A549 (cell line): ENCODE measurements at regions not wholly inside any gene's neighbourhood (a gene's known extent, or its start where the extent isn't known, plus 50 kb on each side); places are given as distances from the start of the nearest gene placed in this dataset.

ENCODE experiments used
- ATAC-seq, 2 experiments: fragments of 200-7000 bp in 1 of 2; fragments of >200 bp in 1 of 2; cut with Nextera tagmentation in 1 of 2; cut with Tn5 transposase in 1 of 2; 3 replicates each; pipeline versions ENCODE4 v1.8.0 to v1.9.1; 2018 to 2020; ENCODE audit warnings: mild to moderate bottlenecking in 1 of 2, moderate library complexity in 1 of 2
- CTCF ChIA-PET: fragments of 300-600 bp; sonication (Branson Sonifier 250); formaldehyde crosslinking; extraction: SDS; loops from one replicate; lab custom pipeline; 2021; ENCODE audit warnings: antibody characterized with exemption, inconsistent platforms; lab: Yijun Ruan, JAX
- POLR2A ChIA-PET: fragments of 350-600 bp; formaldehyde crosslinking; extraction: SDS; loops from one replicate; lab custom pipeline; 2021; ENCODE audit warnings: antibody characterized with exemption, inconsistent platforms; lab: Yijun Ruan, JAX
- DNase-seq, 2 experiments: peaks; one replicate each; pipeline versions ENCODE4 v3.0.0 to v3.0.0-alpha.2; 2011 to 2016; ENCODE audit warnings: low read depth in 1 of 2, low spot score in 1 of 2
- FAIRE-seq: peaks from 2 replicates; lab custom pipeline; 2011; peaks lifted over from hg19 to GRCh38; lab: Jason Lieb, UNC
- H3K27ac ChIP-seq, 2 experiments: fragments of >200 bp; sonication (Bioruptor Twin); formaldehyde crosslinking; 3 replicates each; pipeline ENCODE4 v1.5.1; 2016 to 2017
- H3K4me1 ChIP-seq: fragments of >200 bp; sonication (Bioruptor Twin); formaldehyde crosslinking; 3 replicates; pipeline ENCODE4 v1.6.1; 2016
- H3K4me2 ChIP-seq: fragments of >200 bp; sonication (Bioruptor Twin); formaldehyde crosslinking; 3 replicates; pipeline ENCODE4 v1.6.1; 2016
- H3K4me3 ChIP-seq: fragments of >200 bp; sonication (Bioruptor Twin); formaldehyde crosslinking; 3 replicates; pipeline ENCODE4 v1.5.1; 2016
- H3K9me3 ChIP-seq: fragments of >200 bp; sonication (Bioruptor Twin); formaldehyde crosslinking; 3 replicates; pipeline ENCODE4 v1.6.1; 2016
- CBX8 ChIP-seq: fragments of 200-600 bp; sonication (generic); IDR thresholded peaks from 2 replicates; pipeline ENCODE4 v1.6.1; 2016
- CEBPB ChIP-seq, 2 experiments: fragments of >200 bp in 1 of 2; sonication (Bioruptor Twin) in 1 of 2; formaldehyde crosslinking in 1 of 2; IDR thresholded peaks; 2 replicates each; pipeline ENCODE4 v1.6.1; 2012 to 2016
- CHD4 ChIP-seq: fragments of 200-600 bp; sonication (generic); IDR thresholded peaks from 2 replicates; pipeline ENCODE4 v1.6.1; 2016; ENCODE audit warnings: antibody characterized with exemption, mild to moderate bottlenecking, borderline replicate concordance
- EHF ChIP-seq: fragments of 250-450 bp; sonication (Bioruptor Pico); IDR thresholded peaks from 2 replicates; pipeline ENCODE4 v1.5.0; 2020; ENCODE audit warnings: mild to moderate bottlenecking
- EHMT2 ChIP-seq: fragments of 200-600 bp; sonication (generic); IDR thresholded peaks from 2 replicates; pipeline ENCODE4 v1.6.1; 2016; ENCODE audit warnings: antibody characterized with exemption, low read depth, mild to moderate bottlenecking, moderate library complexity
- GATA3 ChIP-seq: IDR thresholded peaks from 2 replicates; pipeline ENCODE4 v1.6.1; 2012; ENCODE audit warnings: borderline replicate concordance
- HEYL ChIP-seq: fragments of 250-450 bp; sonication (Bioruptor Pico); IDR thresholded peaks from 2 replicates; pipeline ENCODE4 v1.8.0; 2021; ENCODE audit warnings: mild to moderate bottlenecking, moderate library complexity
- HOXA7 ChIP-seq: fragments of 250-450 bp; sonication (Bioruptor Pico); IDR thresholded peaks from 2 replicates; pipeline ENCODE4 v1.5.0; 2020; ENCODE audit warnings: mild to moderate bottlenecking, moderate library complexity
- JUN ChIP-seq, 2 experiments: fragments of >200 bp; sonication (Bioruptor Twin); formaldehyde crosslinking; IDR thresholded peaks; 2 replicates in 1 of 2; 3 replicates in 1 of 2; pipeline ENCODE4 v1.6.1; 2016 to 2017
- JUNB ChIP-seq: fragments of >200 bp; sonication (Bioruptor Twin); formaldehyde crosslinking; IDR thresholded peaks from 2 replicates; pipeline ENCODE4 v1.6.1; 2016
- KDM1A ChIP-seq: fragments of 200-600 bp; sonication (generic); IDR thresholded peaks from 2 replicates; pipeline ENCODE4 v1.6.1; 2016; ENCODE audit warnings: low read depth, mild to moderate bottlenecking
- MAFK ChIP-seq: fragments of 450-650 bp; IDR thresholded peaks from 2 replicates; pipeline ENCODE4 v1.6.1; 2014; ENCODE audit not compliant: partially characterized antibody
- MAZ ChIP-seq: fragments of 150-350 bp; IDR thresholded peaks from 2 replicates; pipeline ENCODE4 v1.6.1; 2014; ENCODE audit warnings: antibody characterized with exemption, low read depth, low read length, borderline replicate concordance
- MYC ChIP-seq: IDR thresholded peaks from 2 replicates; pipeline ENCODE4 v1.6.1; 2012; ENCODE audit warnings: mild to moderate bottlenecking, inconsistent platforms, low read length, improper control_type of control experiment, borderline replicate concordance
- NPAS2 ChIP-seq: fragments of 250-450 bp; sonication (Bioruptor Pico); IDR thresholded peaks from 2 replicates; pipeline ENCODE4 v1.8.0; 2022; ENCODE audit warnings: mild to moderate bottlenecking, moderate library complexity, borderline replicate concordance
- NR3C1 ChIP-seq: fragments of >200 bp; sonication (Bioruptor Twin); formaldehyde crosslinking; IDR thresholded peaks from 3 replicates; pipeline ENCODE4 v1.6.1; 2017
- PHF8 ChIP-seq: fragments of 200-600 bp; sonication (generic); IDR thresholded peaks from 2 replicates; pipeline ENCODE4 v1.6.1; 2016; ENCODE audit warnings: low read depth, mild to moderate bottlenecking, antibody characterized with exemption, moderate library complexity, borderline replicate concordance
- POLR2A ChIP-seq: IDR thresholded peaks from 2 replicates; pipeline ENCODE4 v1.6.1; 2012; ENCODE audit warnings: mild to moderate bottlenecking, low read length
- POLR2AphosphoS2 ChIP-seq: conservative IDR thresholded peaks from 2 replicates; pipeline ENCODE4 v1.6.1; 2012; ENCODE audit warnings: low read length, improper control_type of control experiment, inconsistent platforms
- RARB ChIP-seq: fragments of 250-450 bp; sonication (Bioruptor Pico); IDR thresholded peaks from 2 replicates; pipeline ENCODE4 v1.8.0; 2021; ENCODE audit warnings: mild to moderate bottlenecking, moderate library complexity
- RNF2 ChIP-seq: fragments of 200-600 bp; sonication (generic); IDR thresholded peaks from 2 replicates; pipeline ENCODE4 v1.6.1; 2016; ENCODE audit warnings: low read depth, mild to moderate bottlenecking, antibody characterized with exemption, moderate library complexity, borderline replicate concordance
- SMC3 ChIP-seq: fragments of >200 bp; sonication (Bioruptor Twin); formaldehyde crosslinking; IDR thresholded peaks from 3 replicates; pipeline ENCODE4 v1.6.1; 2018; ENCODE audit warnings: inconsistent platforms
- TP53 ChIP-seq: fragments of 250-450 bp; sonication (Bioruptor Pico); IDR thresholded peaks from 2 replicates; pipeline ENCODE4 v1.5.0; 2021; ENCODE audit warnings: mild to moderate bottlenecking, moderate library complexity
- ZSCAN20 ChIP-seq: fragments of 250-450 bp; sonication (Bioruptor Pico); IDR thresholded peaks from 2 replicates; pipeline ENCODE4 v1.8.0; 2022; ENCODE audit warnings: mild to moderate bottlenecking, moderate library complexity
- WGBS: methylation state at CpG from one replicate; pipeline ENCODE4 v1.1.6; 2017; ENCODE audit errors: missing lambda C conversion rate; 5-methylcytosine and 5-hydroxymethylcytosine counted together
- TF ChIP-seq, protein P1 (sequence below): fragments of >200 bp; sonication (Bioruptor Twin); formaldehyde crosslinking; IDR thresholded peaks from 3 replicates; pipeline ENCODE4 v1.6.1; 2016
- TF ChIP-seq, protein P2 (sequence below): fragments of 250-450 bp; sonication (Bioruptor Pico); IDR thresholded peaks from 2 replicates; pipeline ENCODE4 v1.5.0; 2021; ENCODE audit warnings: mild to moderate bottlenecking, moderate library complexity, borderline replicate concordance
- TF ChIP-seq, protein P3 (sequence below): fragments of 250-450 bp; sonication (Bioruptor Pico); IDR thresholded peaks from 2 replicates; pipeline ENCODE4 v1.5.0; 2020; ENCODE audit warnings: low read depth, mild to moderate bottlenecking, moderate library complexity
- TF ChIP-seq, protein P4 (sequence below): fragments of >200 bp; sonication (Bioruptor Twin); formaldehyde crosslinking; IDR thresholded peaks from 3 replicates; pipeline ENCODE4 v1.5.1; 2016
- TF ChIP-seq, protein P5 (sequence below): IDR thresholded peaks from 2 replicates; pipeline ENCODE4 v1.6.1; 2012; ENCODE audit warnings: low read depth, borderline replicate concordance
- TF ChIP-seq, protein P6 (sequence below): IDR thresholded peaks from 2 replicates; pipeline ENCODE4 v1.6.1; 2012

DNA sequence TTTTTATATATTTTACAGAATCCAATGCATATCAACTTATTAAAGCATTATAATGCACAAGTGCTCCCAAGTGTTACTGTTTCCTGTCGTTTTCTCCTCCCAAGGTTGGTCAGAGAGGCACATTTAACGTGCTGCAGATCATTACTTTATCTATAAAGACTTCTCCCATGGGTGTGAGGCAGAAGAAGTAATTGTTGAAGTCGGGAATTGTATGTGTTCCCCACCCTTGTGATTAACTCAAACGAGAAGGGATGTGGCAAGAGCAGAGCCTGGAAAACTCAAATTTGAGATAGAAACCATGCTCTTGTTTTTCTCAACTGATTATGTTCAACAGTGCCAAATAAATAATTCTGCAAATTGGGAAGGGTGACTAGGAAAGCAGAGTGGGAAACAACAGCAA is 412.5 kb upstream of the ADAMTS5 start:
- POLR2A ChIA-PET, result no interaction called here

DNA sequence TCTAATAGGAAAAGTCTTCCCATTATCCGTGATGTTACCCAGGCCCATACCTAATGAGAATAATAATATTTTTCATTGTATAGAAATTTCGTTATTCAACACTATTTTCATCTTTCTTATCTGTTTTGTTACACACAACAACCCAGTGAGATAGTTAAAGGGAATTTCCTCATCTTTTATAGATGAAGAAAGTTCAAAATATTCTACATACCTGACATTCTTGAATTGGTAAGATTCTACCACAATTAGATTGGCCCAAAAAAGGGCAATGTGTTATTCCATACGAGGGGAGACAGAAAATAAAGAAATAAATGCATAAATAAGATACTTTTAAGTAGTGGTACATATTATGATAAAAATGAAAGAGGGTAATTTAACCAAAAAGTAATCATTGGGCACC is 405.5 kb upstream of the ADAMTS5 start:
- Histone ChIP-seq H3K4me1 (no peaks in the 10 kb centered on the region), H3K4me2 (no peak overlapping the region), H3K9me3 (no peaks in the 10 kb centered on the region), H3K4me3 (no peak overlapping the region), H3K27ac (no peak overlapping the region)
- DNase-seq (no peak), FAIRE-seq (no peak), ATAC-seq (no peak)
- 0% methylated on average over 3 of the region's 3 CpGs for WGBS
- ChIA-PET POLR2A (no interaction called here), CTCF (no interaction called here)
- TF ChIP-seq TP53 (CRISPR knock-in tag), result no peak
- no peak for TF ChIP-seq EHF (CRISPR knock-in tag)
- TF ChIP-seq, protein P1, sequence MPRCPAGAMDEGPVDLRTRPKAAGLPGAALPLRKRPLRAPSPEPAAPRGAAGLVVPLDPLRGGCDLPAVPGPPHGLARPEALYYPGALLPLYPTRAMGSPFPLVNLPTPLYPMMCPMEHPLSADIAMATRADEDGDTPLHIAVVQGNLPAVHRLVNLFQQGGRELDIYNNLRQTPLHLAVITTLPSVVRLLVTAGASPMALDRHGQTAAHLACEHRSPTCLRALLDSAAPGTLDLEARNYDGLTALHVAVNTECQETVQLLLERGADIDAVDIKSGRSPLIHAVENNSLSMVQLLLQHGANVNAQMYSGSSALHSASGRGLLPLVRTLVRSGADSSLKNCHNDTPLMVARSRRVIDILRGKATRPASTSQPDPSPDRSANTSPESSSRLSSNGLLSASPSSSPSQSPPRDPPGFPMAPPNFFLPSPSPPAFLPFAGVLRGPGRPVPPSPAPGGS, result no peak
- TF ChIP-seq SMC3, result no peak
- TF ChIP-seq RARB (CRISPR knock-in tag), result no peak
- no peak for TF ChIP-seq MAZ
- TF ChIP-seq CBX8, result no peak
- no peak for TF ChIP-seq JUNB
- TF ChIP-seq, protein P2, sequence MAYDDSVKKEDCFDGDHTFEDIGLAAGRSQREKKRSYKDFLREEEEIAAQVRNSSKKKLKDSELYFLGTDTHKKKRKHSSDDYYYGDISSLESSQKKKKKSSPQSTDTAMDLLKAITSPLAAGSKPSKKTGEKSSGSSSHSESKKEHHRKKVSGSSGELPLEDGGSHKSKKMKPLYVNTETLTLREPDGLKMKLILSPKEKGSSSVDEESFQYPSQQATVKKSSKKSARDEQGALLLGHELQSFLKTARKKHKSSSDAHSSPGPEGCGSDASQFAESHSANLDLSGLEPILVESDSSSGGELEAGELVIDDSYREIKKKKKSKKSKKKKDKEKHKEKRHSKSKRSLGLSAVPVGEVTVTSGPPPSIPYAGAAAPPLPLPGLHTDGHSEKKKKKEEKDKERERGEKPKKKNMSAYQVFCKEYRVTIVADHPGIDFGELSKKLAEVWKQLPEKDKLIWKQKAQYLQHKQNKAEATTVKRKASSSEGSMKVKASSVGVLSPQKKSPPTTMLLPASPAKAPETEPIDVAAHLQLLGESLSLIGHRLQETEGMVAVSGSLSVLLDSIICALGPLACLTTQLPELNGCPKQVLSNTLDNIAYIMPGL (CRISPR knock-in tag), result no peak
- no peak for TF ChIP-seq EHMT2
- TF ChIP-seq, protein P3, sequence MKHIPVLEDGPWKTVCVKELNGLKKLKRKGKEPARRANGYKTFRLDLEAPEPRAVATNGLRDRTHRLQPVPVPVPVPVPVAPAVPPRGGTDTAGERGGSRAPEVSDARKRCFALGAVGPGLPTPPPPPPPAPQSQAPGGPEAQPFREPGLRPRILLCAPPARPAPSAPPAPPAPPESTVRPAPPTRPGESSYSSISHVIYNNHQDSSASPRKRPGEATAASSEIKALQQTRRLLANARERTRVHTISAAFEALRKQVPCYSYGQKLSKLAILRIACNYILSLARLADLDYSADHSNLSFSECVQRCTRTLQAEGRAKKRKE (CRISPR knock-in tag), result no peak
- TF ChIP-seq HEYL, result no peak
- TF ChIP-seq, protein P4, sequence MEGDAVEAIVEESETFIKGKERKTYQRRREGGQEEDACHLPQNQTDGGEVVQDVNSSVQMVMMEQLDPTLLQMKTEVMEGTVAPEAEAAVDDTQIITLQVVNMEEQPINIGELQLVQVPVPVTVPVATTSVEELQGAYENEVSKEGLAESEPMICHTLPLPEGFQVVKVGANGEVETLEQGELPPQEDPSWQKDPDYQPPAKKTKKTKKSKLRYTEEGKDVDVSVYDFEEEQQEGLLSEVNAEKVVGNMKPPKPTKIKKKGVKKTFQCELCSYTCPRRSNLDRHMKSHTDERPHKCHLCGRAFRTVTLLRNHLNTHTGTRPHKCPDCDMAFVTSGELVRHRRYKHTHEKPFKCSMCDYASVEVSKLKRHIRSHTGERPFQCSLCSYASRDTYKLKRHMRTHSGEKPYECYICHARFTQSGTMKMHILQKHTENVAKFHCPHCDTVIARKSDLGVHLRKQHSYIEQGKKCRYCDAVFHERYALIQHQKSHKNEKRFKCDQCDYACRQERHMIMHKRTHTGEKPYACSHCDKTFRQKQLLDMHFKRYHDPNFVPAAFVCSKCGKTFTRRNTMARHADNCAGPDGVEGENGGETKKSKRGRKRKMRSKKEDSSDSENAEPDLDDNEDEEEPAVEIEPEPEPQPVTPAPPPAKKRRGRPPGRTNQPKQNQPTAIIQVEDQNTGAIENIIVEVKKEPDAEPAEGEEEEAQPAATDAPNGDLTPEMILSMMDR, result no peak
- TF ChIP-seq, protein P5, sequence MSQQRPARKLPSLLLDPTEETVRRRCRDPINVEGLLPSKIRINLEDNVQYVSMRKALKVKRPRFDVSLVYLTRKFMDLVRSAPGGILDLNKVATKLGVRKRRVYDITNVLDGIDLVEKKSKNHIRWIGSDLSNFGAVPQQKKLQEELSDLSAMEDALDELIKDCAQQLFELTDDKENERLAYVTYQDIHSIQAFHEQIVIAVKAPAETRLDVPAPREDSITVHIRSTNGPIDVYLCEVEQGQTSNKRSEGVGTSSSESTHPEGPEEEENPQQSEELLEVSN, result no peak
- TF ChIP-seq, protein P6, sequence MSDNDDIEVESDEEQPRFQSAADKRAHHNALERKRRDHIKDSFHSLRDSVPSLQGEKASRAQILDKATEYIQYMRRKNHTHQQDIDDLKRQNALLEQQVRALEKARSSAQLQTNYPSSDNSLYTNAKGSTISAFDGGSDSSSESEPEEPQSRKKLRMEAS, result no peak

More for the DNA sequence above, 412.5 kb upstream of the ADAMTS5 start:
- Histone ChIP-seq H3K9me3 (no peaks in the 10 kb centered on the region), H3K4me3 (no peak overlapping the region), H3K27ac (no peak overlapping the region), H3K4me2 (no peak overlapping the region), H3K4me1 (no peaks in the 10 kb centered on the region)
- CTCF ChIA-PET, result no interaction called here
- no peak for FAIRE-seq
- 1% methylated on average over 4 of the region's 4 CpGs for WGBS
- no peak for DNase-seq
- TF ChIP-seq NR3C1, result no peak
- TF ChIP-seq POLR2A, result no peak
- TF ChIP-seq HOXA7 (CRISPR knock-in tag), result no peak
- no peak for TF ChIP-seq RARB (CRISPR knock-in tag)
- no peak for TF ChIP-seq MYC
- no peak for TF ChIP-seq RNF2
- TF ChIP-seq, protein P2 (CRISPR knock-in tag), result no peak
- TF ChIP-seq GATA3, result no peak
- TF ChIP-seq, protein P6, result no peak
- TF ChIP-seq KDM1A, result no peak
- no peak for TF ChIP-seq NPAS2 (CRISPR knock-in tag)
- TF ChIP-seq POLR2AphosphoS2, result no peak
- TF ChIP-seq JUN (IDR thresholded peaks at IDR 0.05), result no peak
- no peak for TF ChIP-seq PHF8
- TF ChIP-seq, protein P1, result no peak
- TF ChIP-seq MAFK, result no peak
- no peak for TF ChIP-seq CEBPB (IDR thresholded peaks at IDR 0.05)
- TF ChIP-seq ZSCAN20 (CRISPR knock-in tag), result no peak
- TF ChIP-seq HEYL, result no peak
- no peak for TF ChIP-seq CHD4
- no peak for ATAC-seq
